ENCODE measurements at regions not wholly inside any gene's neighbourhood (a gene's known extent, or its start where the extent isn't known, plus 50 kb on each side); places are given as distances from the start of the nearest gene placed in this dataset.

DNA sequence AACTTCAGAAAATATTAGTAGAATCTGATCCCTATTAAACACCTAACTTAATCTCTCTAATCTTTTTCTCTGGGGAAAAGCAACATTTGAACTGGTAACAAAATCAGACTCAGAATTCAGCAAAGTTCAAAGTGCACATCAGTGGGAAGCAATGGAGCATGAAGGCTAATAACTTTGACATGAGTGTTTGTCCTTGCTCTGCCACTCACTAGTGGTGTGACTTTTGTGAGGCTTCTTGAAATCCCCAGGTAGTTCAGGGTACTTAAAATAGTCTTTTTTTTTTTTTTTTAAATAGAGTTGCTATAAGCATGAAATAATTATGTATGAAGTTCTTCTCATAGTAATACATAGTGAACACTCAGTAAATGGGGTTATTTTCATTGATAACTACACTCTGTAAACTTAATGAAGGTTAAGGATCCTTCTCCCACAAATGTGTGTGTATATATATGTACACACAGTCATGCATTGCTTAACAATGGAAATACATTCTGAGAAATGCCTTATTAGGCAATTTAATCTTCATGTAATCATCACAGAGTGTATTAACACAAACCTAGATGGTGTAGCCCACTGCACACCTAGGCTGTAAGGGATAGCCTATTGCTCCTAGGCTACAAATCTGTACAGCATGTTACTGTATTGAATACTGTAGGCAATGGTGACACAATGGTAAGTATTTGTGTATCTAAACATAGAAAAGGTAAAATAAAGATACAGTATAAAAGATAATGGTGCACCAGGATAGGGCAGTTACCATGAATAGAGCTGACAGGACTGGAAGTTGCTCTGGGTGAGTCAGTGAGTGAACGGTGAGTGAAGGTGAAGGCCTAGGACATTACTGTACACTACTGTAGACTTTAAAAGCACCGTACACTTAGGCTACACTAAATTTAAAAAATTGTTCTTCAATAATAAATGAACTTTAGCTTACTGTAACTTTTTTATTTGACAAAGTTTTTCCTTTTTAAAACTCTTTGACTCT lies 73.3 kb upstream of the HMHB1 start:
- no peak for TF ChIP-seq POLR2A (IDR thresholded peaks at IDR 0.05)
- TF ChIP-seq, protein P1, sequence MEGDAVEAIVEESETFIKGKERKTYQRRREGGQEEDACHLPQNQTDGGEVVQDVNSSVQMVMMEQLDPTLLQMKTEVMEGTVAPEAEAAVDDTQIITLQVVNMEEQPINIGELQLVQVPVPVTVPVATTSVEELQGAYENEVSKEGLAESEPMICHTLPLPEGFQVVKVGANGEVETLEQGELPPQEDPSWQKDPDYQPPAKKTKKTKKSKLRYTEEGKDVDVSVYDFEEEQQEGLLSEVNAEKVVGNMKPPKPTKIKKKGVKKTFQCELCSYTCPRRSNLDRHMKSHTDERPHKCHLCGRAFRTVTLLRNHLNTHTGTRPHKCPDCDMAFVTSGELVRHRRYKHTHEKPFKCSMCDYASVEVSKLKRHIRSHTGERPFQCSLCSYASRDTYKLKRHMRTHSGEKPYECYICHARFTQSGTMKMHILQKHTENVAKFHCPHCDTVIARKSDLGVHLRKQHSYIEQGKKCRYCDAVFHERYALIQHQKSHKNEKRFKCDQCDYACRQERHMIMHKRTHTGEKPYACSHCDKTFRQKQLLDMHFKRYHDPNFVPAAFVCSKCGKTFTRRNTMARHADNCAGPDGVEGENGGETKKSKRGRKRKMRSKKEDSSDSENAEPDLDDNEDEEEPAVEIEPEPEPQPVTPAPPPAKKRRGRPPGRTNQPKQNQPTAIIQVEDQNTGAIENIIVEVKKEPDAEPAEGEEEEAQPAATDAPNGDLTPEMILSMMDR (IDR thresholded peaks at IDR 0.05 in 8 of 11, conservative IDR thresholded peaks at IDR 0.05 in 3 of 11): no peak

Measured in spleen (tissue), 7 donors.